Astrocyte of the hippocampus (primary cell): ENCODE measurements at regions not wholly inside any gene's neighbourhood (a gene's known extent, or its start where the extent isn't known, plus 50 kb on each side); places are given as distances from the start of the nearest gene placed in this dataset.
A peak's percentile ranks its signal among the peaks of the same experiment; 100 is the strongest.
"Not testable (repeated sequence)": the region's sequence is repeated elsewhere in the genome, so short reads cannot be mapped to it uniquely, and the experiment has no call there.

Source experiments
- DNase-seq: peaks from one replicate; pipeline ENCODE4 v3.0.0; 2011; ENCODE audit warnings: low read depth, low spot score

- no peak for DNase-seq
Measured at GRCh38 chr20:57774951-57775350, 65.1 kb upstream of the PMEPA1 start.

GRCh38 chr20:57774111-57774880 lies 64.5 kb upstream of the PMEPA1 start:
- no peak for DNase-seq

- DNase-seq: no peak
Measured at GRCh38 chr20:57773059-57773815, 63.4 kb upstream of the PMEPA1 start.

- DNase-seq: peak; percentile 72
Measured at GRCh38 chr20:57772349-57772964, 62.6 kb upstream of the PMEPA1 start.

GRCh38 chr20:57770852-57771720 lies 61.3 kb upstream of the PMEPA1 start:
- no peak for DNase-seq

- not testable (repeated sequence) for DNase-seq
Measured at GRCh38 chr20:57770401-57770800, 60.6 kb upstream of the PMEPA1 start.

- DNase-seq: no peak
Measured at GRCh38 chr20:57769756-57770155, 59.9 kb upstream of the PMEPA1 start.

- DNase-seq: no peak
Measured at GRCh38 chr20:57768519-57768918, 58.7 kb upstream of the PMEPA1 start.

- no peak for DNase-seq
Measured at GRCh38 chr20:57767441-57767840, 57.6 kb upstream of the PMEPA1 start.

GRCh38 chr20:57763235-57763595 lies 53.4 kb upstream of the PMEPA1 start:
- no peak for DNase-seq

- no peak for DNase-seq
Measured at GRCh38 chr20:57762531-57763234, 52.9 kb upstream of the PMEPA1 start.

GRCh38 chr20:57761413-57761734 lies 51.6 kb upstream of the PMEPA1 start:
- DNase-seq: no peak

GRCh38 chr20:57760698-57761412 lies 51.0 kb upstream of the PMEPA1 start:
- DNase-seq: no peak

- DNase-seq: no peak
Measured at GRCh38 chr20:57759724-57760123, 49.9 kb upstream of the PMEPA1 start.
